H1 (cell line): ENCODE measurements at regions not wholly inside any gene's neighbourhood (a gene's known extent, or its start where the extent isn't known, plus 50 kb on each side); places are given as distances from the start of the nearest gene placed in this dataset.

ENCODE experiments used
- CTCF ChIA-PET: fragments of 300-600 bp; sonication (Branson Sonifier 250); formaldehyde crosslinking; loops from one replicate; lab custom pipeline; 2021; ENCODE audit not compliant: partially characterized antibody; lab: Charles Lee
- POLR2A ChIA-PET: fragments of 300-600 bp; sonication (Branson Sonifier 250); formaldehyde crosslinking; loops from one replicate; lab custom pipeline; 2021; ENCODE audit warnings: inconsistent platforms; ENCODE audit not compliant: partially characterized antibody; lab: Charles Lee
- DNase-seq, 2 experiments: peaks; one replicate each; pipeline versions ENCODE4 v3.0.0 to v3.0.0-alpha.2; 2010 to 2022; ENCODE audit warnings: low spot score in 2 of 2, low read depth in 1 of 2, mixed read lengths in 1 of 2
- FAIRE-seq: peaks from 2 replicates; lab custom pipeline; 2011; peaks lifted over from hg19 to GRCh38; lab: Jason Lieb, UNC
- H2AFZ ChIP-seq: 2 replicates; pipeline ENCODE4 v1.8.1; 2012; ENCODE audit warnings: low read length, inconsistent platforms
- H2AK5ac ChIP-seq: 2 replicates; pipeline ENCODE4 v1.6.1; 2013; ENCODE audit warnings: low read depth, low read length
- H2BK120ac ChIP-seq: replicated peaks from 2 replicates; pipeline ENCODE3; 2013; ENCODE audit warnings: low read depth, low read length, inconsistent platforms
- H2BK12ac ChIP-seq: 2 replicates; pipeline ENCODE4 v1.6.1; 2013; ENCODE audit warnings: low read depth, low read length
- H2BK15ac ChIP-seq: 2 replicates; pipeline ENCODE4 v1.6.1; 2013; ENCODE audit warnings: low read length
- H2BK20ac ChIP-seq: 2 replicates; pipeline ENCODE4 v1.6.1; 2013; ENCODE audit warnings: low read length
- H2BK5ac ChIP-seq: 2 replicates; pipeline ENCODE4 v1.6.1; 2013; ENCODE audit warnings: low read depth, low read length
- H3K14ac ChIP-seq: 2 replicates; pipeline ENCODE4 v1.6.1; 2013; ENCODE audit warnings: inconsistent platforms; ENCODE audit not compliant: insufficient read length
- H3K18ac ChIP-seq: 2 replicates; pipeline ENCODE4 v1.6.1; 2013; ENCODE audit warnings: low read length; ENCODE audit errors: extremely low read depth
- H3K23ac ChIP-seq: 2 replicates; pipeline ENCODE4 v1.6.1; 2013; ENCODE audit warnings: inconsistent platforms; ENCODE audit not compliant: insufficient read length
- H3K23me2 ChIP-seq: 2 replicates; pipeline ENCODE4 v1.6.1; 2013; ENCODE audit warnings: low read depth, low read length
- H3K27ac ChIP-seq: 2 replicates; pipeline ENCODE4 v1.6.1; 2011; ENCODE audit warnings: low read depth, low read length, inconsistent platforms
- H3K27me3 ChIP-seq, 4 experiments: replicated peaks in 1 of 4; 1 replicate in 1 of 4; 2 replicates in 3 of 4; pipeline versions ENCODE4 v1.6.1 to v1.8.1; 2011 to 2013; ENCODE audit warnings: low read length in 3 of 4, mild to moderate bottlenecking in 3 of 4, inconsistent platforms in 2 of 4, mixed read lengths in 2 of 4, moderate library complexity in 1 of 4; ENCODE audit not compliant: control insufficient read depth in 3 of 4, insufficient read depth in 3 of 4; ENCODE audit errors: extremely low read depth in 1 of 4
- H3K36me3 ChIP-seq, 4 experiments: 2 replicates each; pipeline versions ENCODE4 v1.6.1 to v1.8.1; 2011 to 2013; ENCODE audit warnings: mild to moderate bottlenecking in 4 of 4, low read length in 3 of 4, moderate library complexity in 2 of 4, control low read depth in 1 of 4, inconsistent platforms in 1 of 4; ENCODE audit not compliant: insufficient read depth in 4 of 4, control insufficient read depth in 2 of 4
- H3K4ac ChIP-seq: replicated peaks from 2 replicates; pipeline ENCODE3; 2013; ENCODE audit warnings: low read length, low read depth, mixed read lengths, inconsistent platforms; ENCODE audit not compliant: insufficient read length
- H3K4me1 ChIP-seq, 4 experiments: replicated peaks in 1 of 4; 1 replicate in 1 of 4; 2 replicates in 3 of 4; pipeline versions ENCODE4 v1.6.1 to v1.8.1; 2011 to 2013; ENCODE audit warnings: low read length in 3 of 4, inconsistent platforms in 2 of 4, mixed read lengths in 1 of 4; ENCODE audit not compliant: insufficient read depth in 4 of 4, control insufficient read depth in 3 of 4
- H3K4me2 ChIP-seq, 2 experiments: 2 replicates each; pipeline versions ENCODE4 v1.6.1 to v1.8.1; 2011 to 2013; ENCODE audit warnings: low read depth in 2 of 2, low read length in 2 of 2, control low read depth in 1 of 2, inconsistent platforms in 1 of 2, mild to moderate bottlenecking in 1 of 2; ENCODE audit not compliant: insufficient read depth in 1 of 2
- H3K4me3 ChIP-seq, 4 experiments: fragments of 200-600, 300-600 bp in 1 of 4; sonication (generic), shearing (Covaris generic), sonication (Bioruptor Twin) in 1 of 4; 2 replicates each; pipeline versions ENCODE4 v1.5.1 to v1.8.1; 2011 to 2016; ENCODE audit warnings: low read length in 4 of 4, low read depth in 3 of 4, control low read depth in 2 of 4, inconsistent platforms in 2 of 4, mild to moderate bottlenecking in 2 of 4, mixed read lengths in 1 of 4, moderate library complexity in 1 of 4; ENCODE audit not compliant: insufficient read depth in 2 of 4; ENCODE audit errors: extremely low read depth in 1 of 4
- H3K56ac ChIP-seq: replicated peaks from 2 replicates; pipeline ENCODE3; 2013; ENCODE audit warnings: low read depth, mild to moderate bottlenecking, mixed read lengths, low read length, inconsistent platforms; ENCODE audit not compliant: insufficient read length
- H3K79me1 ChIP-seq: 2 replicates; pipeline ENCODE4 v1.6.1; 2013; ENCODE audit warnings: low read depth, low read length, control low read depth
- H3K79me2 ChIP-seq, 2 experiments: 2 replicates each; pipeline versions ENCODE4 v1.6.1 to v1.8.1; 2012 to 2013; ENCODE audit warnings: low read length in 2 of 2, mild to moderate bottlenecking in 2 of 2, inconsistent platforms in 1 of 2; ENCODE audit not compliant: insufficient read depth in 2 of 2, control insufficient read depth in 1 of 2
- H3K9ac ChIP-seq, 4 experiments: replicated peaks in 1 of 4; 1 replicate in 1 of 4; 2 replicates in 3 of 4; pipeline versions ENCODE4 v1.6.1 to v1.8.1; 2011 to 2013; ENCODE audit warnings: low read depth in 3 of 4, low read length in 3 of 4, control low read depth in 2 of 4, mild to moderate bottlenecking in 2 of 4, moderate library complexity in 2 of 4, inconsistent platforms in 1 of 4; ENCODE audit errors: extremely low read depth in 1 of 4
- H3K9me3 ChIP-seq, 2 experiments: 2 replicates each; pipeline versions ENCODE4 v1.6.1 to v1.8.1; 2012 to 2013; ENCODE audit warnings: mild to moderate bottlenecking in 2 of 2, moderate library complexity in 2 of 2, control low read depth in 1 of 2, inconsistent platforms in 1 of 2, low read depth in 1 of 2, low read length in 1 of 2, mixed read lengths in 1 of 2; ENCODE audit not compliant: insufficient read depth in 2 of 2
- H4K20me1 ChIP-seq, 2 experiments: replicated peaks in 1 of 2; 2 replicates each; pipeline versions ENCODE3 to v1.8.1; 2011 to 2013; ENCODE audit warnings: inconsistent platforms in 2 of 2, low read length in 2 of 2, mild to moderate bottlenecking in 1 of 2; ENCODE audit not compliant: insufficient read depth in 2 of 2, control insufficient read depth in 1 of 2
- H4K5ac ChIP-seq: 2 replicates; pipeline ENCODE4 v1.6.1; 2013; ENCODE audit warnings: low read length, low read depth, mixed read lengths, inconsistent platforms; ENCODE audit not compliant: insufficient read length
- H4K8ac ChIP-seq: 2 replicates; pipeline ENCODE4 v1.8.0; 2013; ENCODE audit warnings: mild to moderate bottlenecking, moderate library complexity, low read length, inconsistent platforms; ENCODE audit not compliant: insufficient read depth; ENCODE audit errors: extremely low read depth
- H4K91ac ChIP-seq: replicated peaks from 2 replicates; pipeline ENCODE3; 2013; ENCODE audit warnings: low read length, mixed read lengths, inconsistent platforms; ENCODE audit not compliant: insufficient read length
- BACH1 ChIP-seq: IDR thresholded peaks from 2 replicates; pipeline ENCODE4 v1.6.1; 2012; ENCODE audit warnings: low read length, improper control_type of control experiment
- BCL11A ChIP-seq, 2 experiments: IDR thresholded peaks; one replicate each; pipeline ENCODE4 v1.6.1; 2011; ENCODE audit warnings: low read depth in 2 of 2, low read length in 2 of 2, mild to moderate bottlenecking in 2 of 2
- BRCA1 ChIP-seq: IDR thresholded peaks from 2 replicates; pipeline ENCODE4 v1.6.1; 2012; ENCODE audit warnings: low read depth, low read length, improper control_type of control experiment
- CEBPB ChIP-seq: IDR thresholded peaks from 2 replicates; pipeline ENCODE4 v1.6.1; 2012; ENCODE audit warnings: low read depth, low read length
- POLR2AphosphoS5 ChIP-seq: IDR thresholded peaks from 2 replicates; pipeline ENCODE4 v1.6.1; 2011; ENCODE audit warnings: low read depth, low read length
- POU5F1 ChIP-seq: IDR thresholded peaks from 2 replicates; pipeline ENCODE4 v1.6.1; 2011; ENCODE audit warnings: low read depth, mild to moderate bottlenecking, low read length, moderate library complexity
- RAD21 ChIP-seq, 2 experiments: IDR thresholded peaks in 1 of 2; conservative IDR thresholded peaks in 1 of 2; 2 replicates each; pipeline ENCODE4 v1.6.1; 2011; ENCODE audit warnings: low read depth in 2 of 2, low read length in 2 of 2, improper control_type of control experiment in 1 of 2, inconsistent platforms in 1 of 2, mild to moderate bottlenecking in 1 of 2, moderate library complexity in 1 of 2
- RFX5 ChIP-seq: IDR thresholded peaks from 2 replicates; pipeline ENCODE4 v1.6.1; 2011; ENCODE audit warnings: low read depth, low read length, improper control_type of control experiment, borderline replicate concordance
- RNF2 ChIP-seq: fragments of 200-900, 300-1000 bp; sonication (generic); IDR thresholded peaks from 2 replicates; pipeline ENCODE4 v1.7.1; 2016; ENCODE audit warnings: borderline replicate concordance, low read depth, mild to moderate bottlenecking, antibody characterized with exemption, low read length; ENCODE audit not compliant: poor library complexity, severe bottlenecking; ENCODE audit errors: missing control alignments
- SIRT6 ChIP-seq: IDR thresholded peaks from one replicate; pipeline ENCODE4 v1.7.1; 2012; ENCODE audit warnings: low read length, inconsistent platforms
- SIX5 ChIP-seq: IDR thresholded peaks from 2 replicates; pipeline ENCODE4 v1.6.1; 2011; ENCODE audit warnings: mild to moderate bottlenecking, low read depth, low read length
- TAF1 ChIP-seq: IDR thresholded peaks from 2 replicates; pipeline ENCODE4 v1.6.1; 2011; ENCODE audit warnings: mild to moderate bottlenecking, low read depth, low read length
- TBP ChIP-seq: IDR thresholded peaks from 2 replicates; pipeline ENCODE4 v1.6.1; 2011; ENCODE audit warnings: low read depth, low read length, improper control_type of control experiment
- TEAD4 ChIP-seq: IDR thresholded peaks from 2 replicates; pipeline ENCODE4 v1.6.1; 2012; ENCODE audit warnings: low read depth, low read length, inconsistent platforms, mixed read lengths
- TF ChIP-seq, protein P1 (sequence below): IDR thresholded peaks from 2 replicates; pipeline ENCODE4 v1.6.1; 2012; ENCODE audit warnings: inconsistent platforms

GRCh38 chr18:73047688-73048087, 179.9 kb upstream of the NETO1 start:
- Histone ChIP-seq H3K14ac (no peak overlapping the region), H3K4me2 (no peak overlapping the region), H3K36me3 (no peaks in the 10 kb centered on the region), H2BK15ac (no peak overlapping the region), H4K5ac (no peak overlapping the region), H4K8ac (no peak overlapping the region), H4K91ac (no peak overlapping the region), H3K27me3 (no peaks in the 10 kb centered on the region), H3K9ac (no peak overlapping the region), H2AK5ac (no peak overlapping the region), H2AFZ (no peak overlapping the region), H2BK12ac (no peak overlapping the region), H3K79me1 (no peaks in the 10 kb centered on the region), H3K23ac (no peak overlapping the region), H3K4me3 (no peak overlapping the region), H3K56ac (no peak overlapping the region), H3K9me3 (no peaks in the 10 kb centered on the region; a peak in 1 of 4 replicates), H2BK5ac (no peak overlapping the region), H4K20me1 (no peaks in the 10 kb centered on the region), H3K18ac (no peak overlapping the region), H2BK20ac (no peak overlapping the region), H3K27ac (no peak overlapping the region), H2BK120ac (no peak overlapping the region), H3K4ac (no peak overlapping the region), H3K23me2 (no peaks in the 10 kb centered on the region), H3K4me1 (no peaks in the 10 kb centered on the region), H3K79me2 (no peaks in the 10 kb centered on the region)
- no peak for DNase-seq
- no peak for FAIRE-seq
- ChIA-PET CTCF (no interaction called here), POLR2A (no interaction called here)
- TF ChIP-seq RFX5 (no peak), SIRT6 (no peak), SIX5 (no peak), BRCA1 (no peak), RAD21 (IDR thresholded peaks at IDR 0.05 in 1 of 2, conservative IDR thresholded peaks at IDR 0.05 in 1 of 2; ENCODE audit: low read depth in 2 of 2, low read length in 2 of 2) (no peak), TBP (no peak), POLR2AphosphoS5 (no peak), TEAD4 (no peak), RNF2 (no peak), BCL11A (IDR thresholded peaks at IDR 0.05; ENCODE audit: low read depth in 2 of 2, low read length in 2 of 2) (no peak), TAF1 (no peak), CEBPB (no peak), POU5F1 (no peak), BACH1 (no peak)
- TF ChIP-seq, protein P1, sequence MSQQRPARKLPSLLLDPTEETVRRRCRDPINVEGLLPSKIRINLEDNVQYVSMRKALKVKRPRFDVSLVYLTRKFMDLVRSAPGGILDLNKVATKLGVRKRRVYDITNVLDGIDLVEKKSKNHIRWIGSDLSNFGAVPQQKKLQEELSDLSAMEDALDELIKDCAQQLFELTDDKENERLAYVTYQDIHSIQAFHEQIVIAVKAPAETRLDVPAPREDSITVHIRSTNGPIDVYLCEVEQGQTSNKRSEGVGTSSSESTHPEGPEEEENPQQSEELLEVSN, result no peak
